Activated T-cell treated with anti-CD3 and anti-CD28 coated beads for 48 hours (primary cell): ENCODE measurements at regions not wholly inside any gene's neighbourhood (a gene's known extent, or its start where the extent isn't known, plus 50 kb on each side); places are given as distances from the start of the nearest gene placed in this dataset.

Source experiments
- DNase-seq: peaks from one replicate; pipeline ENCODE4 v3.0.0-alpha.2; 2020; ENCODE audit warnings: low read depth

DNA sequence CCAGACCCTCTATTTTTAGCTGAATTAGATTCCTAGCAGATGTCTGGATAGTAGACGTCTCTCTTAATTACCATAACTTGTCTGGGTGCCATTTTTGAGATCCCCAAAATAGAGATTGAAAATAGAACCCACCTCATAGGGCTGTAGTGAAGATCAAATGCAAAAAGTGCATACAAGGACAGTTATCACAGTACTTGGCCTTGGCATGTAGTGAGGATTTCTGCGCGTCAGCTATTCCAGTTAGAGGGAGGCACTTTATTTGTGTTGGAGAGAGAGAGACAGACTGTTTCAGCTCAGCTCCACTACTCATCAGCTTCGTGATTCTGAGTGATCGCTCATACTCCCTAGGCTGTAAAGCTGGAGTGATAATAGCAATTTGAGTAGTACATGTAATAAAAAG is 59.6 kb upstream of the CDH13 start:
- no peak for DNase-seq

DNA sequence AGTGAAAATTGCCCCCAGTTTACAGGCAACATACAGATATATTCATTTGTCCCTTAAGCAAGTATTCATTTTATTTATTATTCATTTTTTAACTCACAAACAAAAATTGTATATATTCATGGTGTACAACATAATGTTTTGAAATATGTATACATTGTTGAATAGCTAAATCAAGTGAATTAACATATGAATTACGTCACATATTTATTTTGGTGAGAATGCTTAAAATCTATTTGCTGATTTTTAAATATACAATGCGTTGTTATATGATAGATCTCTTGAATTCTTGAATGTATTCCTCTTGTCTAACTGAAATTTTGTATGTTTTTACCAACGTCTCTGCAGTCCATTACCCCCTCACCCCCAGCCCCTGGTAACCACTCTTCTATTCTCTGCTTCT is 63.4 kb upstream of the CDH13 start:
- DNase-seq: no peak

DNA sequence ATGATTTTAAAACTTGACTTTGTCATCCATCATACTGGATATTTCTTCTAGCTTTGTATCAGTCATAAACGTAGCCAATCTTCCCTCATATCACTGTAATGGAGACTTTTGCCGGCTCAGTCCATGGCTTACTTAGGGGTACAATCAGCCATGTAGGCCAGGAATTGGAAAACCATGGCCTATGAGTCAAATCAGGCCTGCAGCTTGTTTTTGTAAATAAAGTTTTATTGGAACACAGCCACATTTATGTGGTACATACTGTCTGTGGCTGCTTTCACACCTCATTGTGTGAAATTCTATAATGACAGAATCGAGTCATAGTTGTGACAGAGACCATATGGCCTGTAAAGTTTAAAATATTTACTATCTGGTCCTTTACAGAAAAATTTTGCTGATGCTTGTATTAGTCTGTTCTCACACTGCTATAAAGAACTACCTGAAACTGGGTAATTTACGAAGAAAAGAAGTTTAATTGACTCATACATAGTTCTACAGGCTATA is 64.5 kb upstream of the CDH13 start:
- no peak for DNase-seq

DNA sequence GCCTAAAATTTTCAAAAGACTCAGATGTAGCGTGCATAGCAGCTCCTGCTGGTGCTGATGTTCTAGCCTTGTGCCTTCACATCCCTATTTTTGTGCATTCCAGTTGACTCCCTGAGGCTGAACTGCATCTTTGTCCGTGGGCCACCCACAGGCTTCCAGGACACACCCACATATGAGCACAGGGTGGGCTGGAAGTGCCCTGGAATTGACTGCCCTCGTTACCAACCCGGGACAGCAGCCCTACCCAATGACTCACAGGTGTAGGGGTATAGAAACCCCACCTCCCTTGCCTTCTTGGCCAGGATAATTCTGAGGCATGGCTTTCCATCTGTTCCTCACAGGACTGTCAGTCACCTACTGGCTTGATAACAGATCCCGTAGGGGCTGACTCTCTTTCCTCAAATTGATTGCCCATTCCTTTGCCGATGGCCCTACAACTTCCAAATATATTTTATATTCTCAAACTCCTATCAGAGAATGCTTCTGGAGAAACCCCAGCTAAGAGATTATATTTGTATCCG is 65.9 kb upstream of the CDH13 start:
- DNase-seq: no peak

DNA sequence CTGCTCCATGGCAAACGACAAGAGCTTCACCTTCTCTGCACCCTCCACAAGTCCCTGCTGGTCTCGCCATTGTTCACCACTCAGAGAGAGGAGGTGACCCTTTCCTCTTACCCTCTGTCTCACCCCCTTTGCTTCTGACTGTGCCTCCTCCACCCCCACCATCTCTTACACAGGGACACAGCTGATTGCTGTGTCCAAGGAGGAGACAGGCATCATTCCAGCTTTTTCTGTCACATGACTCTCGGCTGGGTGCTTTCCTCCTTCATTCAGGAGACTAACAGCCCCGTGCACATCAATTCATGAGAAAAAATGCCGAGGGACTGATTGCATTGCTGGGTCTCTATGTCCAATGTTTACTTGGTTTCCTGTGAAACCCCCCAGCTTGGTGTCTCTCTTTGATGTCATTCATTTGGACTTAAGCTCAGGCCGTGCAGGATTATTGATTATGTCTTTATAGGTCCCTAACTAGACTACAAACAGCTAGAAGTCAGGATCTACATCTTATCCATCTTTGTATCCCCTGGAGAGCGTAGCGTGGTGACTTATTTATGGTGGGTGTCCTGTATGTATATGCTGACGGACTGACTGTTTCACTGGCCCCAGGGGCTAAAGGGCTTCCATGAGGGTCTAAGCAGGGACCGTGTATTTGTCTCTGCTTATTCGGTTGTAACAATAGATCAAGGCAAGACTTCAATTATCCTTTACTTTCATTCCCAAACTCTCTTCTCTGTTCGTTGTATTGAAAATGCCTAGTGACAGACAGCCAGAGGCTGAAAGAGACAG is 82.2 kb upstream of the CDH13 start:
- no peak for DNase-seq

DNA sequence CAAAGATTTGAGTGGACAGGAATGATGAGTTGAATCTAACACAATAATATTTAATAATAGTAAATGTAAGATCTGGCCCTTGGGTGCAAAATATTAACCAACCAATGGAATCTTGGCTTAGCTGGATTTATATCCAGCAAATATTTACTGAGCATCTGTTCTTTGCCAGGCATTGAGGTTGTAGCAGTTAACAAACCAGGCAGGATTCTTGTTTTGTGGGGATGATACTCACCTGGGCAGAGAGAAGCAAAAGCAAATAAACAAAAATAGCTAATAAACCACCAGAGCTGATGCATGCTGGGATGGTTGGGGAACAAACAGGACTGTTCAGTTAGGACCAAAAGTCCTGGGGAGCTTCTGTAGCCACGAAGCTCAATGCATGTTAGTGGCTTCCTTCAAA is 84.1 kb upstream of the CDH13 start:
- no peak for DNase-seq

DNA sequence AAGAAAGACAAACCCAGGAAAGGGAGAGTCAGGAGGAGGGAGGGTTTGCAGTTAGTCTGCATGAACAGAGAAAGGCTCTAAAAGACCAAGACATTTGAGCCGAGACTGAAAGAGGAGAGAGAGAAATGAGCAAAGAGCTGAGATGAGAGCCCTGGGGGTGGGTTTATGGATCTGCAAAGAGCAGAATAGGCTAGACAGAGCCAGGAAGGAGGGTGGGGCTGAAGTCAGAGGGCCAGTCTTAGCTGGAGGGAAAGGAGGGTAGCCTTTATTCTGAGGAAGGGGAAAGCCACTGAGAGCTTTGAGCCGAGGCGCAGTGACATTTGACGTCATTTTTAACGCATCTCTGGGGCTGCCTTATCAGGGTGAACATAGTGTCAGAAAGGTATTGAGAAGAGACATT is 85.7 kb upstream of the CDH13 start:
- DNase-seq: no peak

DNA sequence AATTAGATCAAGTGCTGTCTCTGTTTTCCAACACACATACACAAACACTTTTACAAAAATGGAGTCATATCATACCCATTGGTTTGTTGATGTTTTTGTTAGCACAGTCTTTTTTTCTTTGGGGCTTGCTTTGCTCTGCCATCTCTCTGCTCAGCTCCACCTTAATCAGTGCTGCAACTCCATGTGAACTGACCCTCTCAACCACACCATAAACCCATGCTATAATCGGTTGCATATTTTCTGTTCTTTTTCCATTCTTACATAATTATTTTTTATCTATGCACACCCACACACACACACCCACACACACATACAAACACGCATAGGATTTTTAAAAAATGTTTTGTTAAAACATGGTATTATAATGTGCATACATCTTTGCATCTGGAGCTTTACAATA is 91.0 kb upstream of the CDH13 start:
- DNase-seq: no peak

DNA sequence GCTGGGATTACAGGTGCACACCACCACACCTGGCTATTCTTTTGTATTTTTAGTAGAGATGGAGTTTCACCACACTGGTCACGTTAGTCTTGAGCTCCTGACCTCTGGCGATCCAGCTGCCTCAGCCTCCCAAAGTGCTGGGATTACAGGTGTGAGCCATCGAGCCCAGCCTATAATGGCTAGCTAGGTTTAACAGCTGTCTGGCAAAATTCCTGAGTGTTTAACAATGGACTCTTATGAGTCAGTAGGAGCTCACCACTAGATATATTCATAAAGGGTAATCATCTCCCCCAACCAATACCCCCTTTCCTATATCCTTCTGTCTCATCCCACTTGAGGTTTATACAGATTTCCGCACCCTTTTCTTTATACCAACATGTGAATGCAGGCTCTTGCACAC is 91.5 kb upstream of the CDH13 start:
- no peak for DNase-seq

DNA sequence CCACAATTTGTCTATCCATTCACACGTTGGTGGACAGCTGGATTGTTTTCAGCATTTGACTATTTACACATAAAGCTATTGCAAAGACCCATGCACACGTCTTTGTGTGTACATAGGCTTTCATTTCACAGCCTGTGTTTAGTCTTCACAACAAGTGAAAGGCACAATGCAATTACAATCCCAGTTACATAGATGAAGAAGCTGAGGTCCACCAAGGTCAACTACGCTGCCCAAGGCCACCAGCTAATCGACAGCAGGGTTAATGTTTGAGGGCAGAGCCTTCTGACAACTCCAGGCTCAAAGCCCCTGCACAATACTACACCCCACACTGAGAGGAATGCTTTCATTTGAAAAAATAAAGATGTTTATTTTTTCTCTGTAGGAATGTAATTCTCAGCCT is 93.6 kb upstream of the CDH13 start:
- DNase-seq: no peak

DNA sequence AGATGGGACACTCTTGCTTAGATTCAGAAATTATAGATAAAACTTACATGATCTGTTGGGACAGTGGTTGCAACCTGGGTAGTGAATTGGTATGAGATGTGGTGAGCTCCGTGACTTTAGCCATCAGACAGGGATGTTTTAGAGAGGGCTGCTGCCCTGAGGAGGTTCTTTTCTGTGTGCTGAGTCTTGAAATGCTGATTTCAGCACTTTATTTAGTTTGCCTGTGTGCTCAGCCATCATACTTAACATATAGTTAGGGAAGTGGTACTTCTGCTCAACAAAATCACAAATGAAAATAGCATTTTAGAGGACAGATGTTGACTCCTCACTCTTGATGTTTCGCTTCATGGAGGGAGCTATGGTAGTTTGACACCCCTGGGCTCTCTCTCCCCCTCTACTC is 95.9 kb upstream of the CDH13 start:
- DNase-seq: no peak

DNA sequence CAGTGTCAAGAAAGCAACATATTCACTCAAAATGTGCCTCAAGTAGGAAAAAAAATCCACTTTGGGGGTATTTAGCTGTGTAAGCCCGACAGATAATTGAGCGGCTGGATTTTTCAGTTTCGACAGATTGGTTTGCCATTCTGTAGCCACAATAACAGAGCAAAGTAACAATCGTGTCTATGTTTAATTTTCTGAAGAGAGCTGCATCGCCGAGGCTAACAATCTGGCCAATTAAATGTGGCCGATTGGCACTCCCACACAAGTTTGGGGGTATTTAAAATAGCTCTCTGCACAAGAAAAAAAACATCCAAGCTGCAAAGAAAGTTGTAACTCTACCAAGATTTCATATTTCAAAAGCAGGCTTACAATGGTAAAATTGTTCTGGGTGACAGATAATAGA is 99.7 kb upstream of the CDH13 start:
- no peak for DNase-seq

DNA sequence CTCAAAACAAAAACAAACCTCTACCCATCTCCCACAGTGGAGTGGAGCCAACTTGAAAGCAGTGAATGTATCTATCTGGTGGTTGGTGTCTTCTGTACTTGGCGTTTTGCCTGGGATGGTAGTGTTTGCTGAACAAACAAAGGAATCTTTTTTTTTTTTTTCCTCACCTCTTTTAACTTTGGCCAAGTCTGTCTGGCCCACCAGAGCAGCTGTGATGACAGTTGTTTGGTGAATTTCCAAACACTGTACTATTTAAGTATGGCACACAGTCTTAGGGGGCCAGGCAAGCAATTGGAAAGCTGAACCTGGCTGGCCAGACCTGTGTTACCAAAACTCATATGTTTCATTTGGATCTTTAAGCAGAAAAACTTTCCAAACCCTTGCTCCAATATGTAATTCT is 101.8 kb upstream of the CDH13 start:
- no peak for DNase-seq

DNA sequence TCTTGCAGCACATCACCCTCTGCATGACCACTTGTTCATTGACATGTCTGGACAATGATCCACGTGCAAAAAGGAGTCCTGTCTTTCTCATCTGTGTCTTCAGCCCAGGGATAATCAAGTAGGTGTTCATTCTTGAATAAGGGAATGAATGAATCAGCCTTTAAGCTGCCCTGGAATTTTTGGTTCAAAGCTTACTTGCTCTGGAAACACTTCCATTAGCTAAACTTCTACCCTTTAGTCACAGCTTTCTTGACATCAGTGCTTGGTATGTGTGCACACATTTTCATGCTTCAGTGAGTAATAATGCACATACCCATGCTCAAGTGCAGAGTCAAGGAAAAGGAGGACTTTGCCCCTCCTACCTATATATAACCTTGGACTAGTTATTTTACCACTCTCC is 103.0 kb upstream of the CDH13 start:
- no peak for DNase-seq

DNA sequence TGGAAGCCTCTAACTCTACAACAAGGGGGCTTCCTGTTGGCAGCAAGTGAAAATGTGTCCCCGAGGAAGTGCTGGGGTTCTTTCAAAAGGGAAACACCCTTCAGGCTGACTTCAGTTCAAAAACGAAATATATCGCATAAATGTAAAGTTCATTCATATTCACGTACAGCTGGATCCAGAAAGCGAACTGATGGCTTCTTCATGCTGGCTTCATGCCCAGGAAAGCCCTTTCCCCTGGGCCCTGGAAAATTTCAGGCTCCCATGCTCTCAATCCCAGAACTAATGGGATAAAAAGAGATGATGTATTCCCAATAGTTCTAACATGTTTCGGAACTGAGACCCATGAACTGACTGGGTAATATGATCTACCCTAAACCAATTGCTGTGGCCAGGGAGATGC is 104.7 kb upstream of the CDH13 start:
- DNase-seq: no peak

DNA sequence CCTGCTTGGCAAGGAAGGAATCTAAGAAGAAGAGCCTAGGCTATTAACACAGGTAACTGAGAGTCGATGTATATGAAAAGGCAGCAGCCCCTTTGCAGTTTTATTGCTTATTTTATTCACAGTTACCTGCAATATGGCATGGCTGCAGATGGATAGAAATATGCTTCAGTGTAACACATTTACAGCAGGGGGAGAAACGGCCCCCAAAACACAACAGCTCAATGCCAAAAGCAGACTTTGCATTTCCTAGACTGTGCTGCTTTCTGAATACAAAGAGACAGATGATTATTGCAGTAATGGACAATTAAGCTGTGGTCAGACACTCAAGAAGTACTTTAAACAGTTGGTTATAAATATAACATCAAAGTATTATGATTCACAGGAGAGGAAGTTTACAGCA is 108.0 kb upstream of the CDH13 start:
- no peak for DNase-seq

DNA sequence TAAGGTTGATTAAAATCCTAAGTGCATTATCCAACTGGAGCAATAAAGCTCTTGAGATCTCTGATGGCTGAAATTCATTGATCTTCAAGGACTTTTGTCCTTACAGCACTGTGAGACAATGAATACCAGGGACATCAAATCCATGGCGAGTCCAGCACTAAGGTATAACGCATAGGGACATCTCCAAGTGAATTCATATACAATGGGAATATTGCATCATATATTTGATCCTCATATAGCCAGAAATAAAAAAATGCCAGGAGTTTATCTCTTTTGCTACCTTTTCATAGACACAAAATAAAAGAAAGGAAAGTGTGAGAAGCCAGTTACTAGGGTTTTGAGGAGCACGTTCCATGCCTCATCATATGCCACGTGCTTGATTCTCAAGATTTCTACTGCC is 112.5 kb upstream of the CDH13 start:
- DNase-seq: no peak

DNA sequence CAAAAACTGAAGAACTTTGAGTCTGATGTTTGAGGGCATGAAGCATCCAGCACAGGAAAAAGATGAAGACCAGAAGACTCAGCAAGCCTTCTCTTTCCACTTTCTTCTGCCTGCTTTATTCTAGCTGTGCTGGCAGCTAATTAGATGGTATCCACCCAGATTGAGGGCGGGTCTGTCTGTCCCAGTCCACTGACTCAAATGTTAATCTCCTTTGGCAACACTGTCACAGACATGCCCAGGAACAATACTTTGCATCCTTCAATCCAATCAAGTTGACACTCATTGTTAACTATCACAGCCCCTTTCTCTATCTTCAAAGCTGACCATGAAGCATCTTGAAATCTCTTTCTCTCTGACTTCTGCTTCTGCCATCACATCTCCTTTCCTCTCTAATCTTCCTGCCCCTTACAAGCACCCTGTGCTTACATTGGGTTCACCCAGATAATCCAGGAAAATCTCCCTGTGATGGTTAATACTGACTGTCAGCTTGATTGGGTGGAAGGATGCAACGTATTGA is 115.9 kb upstream of the CDH13 start:
- DNase-seq: no peak

DNA sequence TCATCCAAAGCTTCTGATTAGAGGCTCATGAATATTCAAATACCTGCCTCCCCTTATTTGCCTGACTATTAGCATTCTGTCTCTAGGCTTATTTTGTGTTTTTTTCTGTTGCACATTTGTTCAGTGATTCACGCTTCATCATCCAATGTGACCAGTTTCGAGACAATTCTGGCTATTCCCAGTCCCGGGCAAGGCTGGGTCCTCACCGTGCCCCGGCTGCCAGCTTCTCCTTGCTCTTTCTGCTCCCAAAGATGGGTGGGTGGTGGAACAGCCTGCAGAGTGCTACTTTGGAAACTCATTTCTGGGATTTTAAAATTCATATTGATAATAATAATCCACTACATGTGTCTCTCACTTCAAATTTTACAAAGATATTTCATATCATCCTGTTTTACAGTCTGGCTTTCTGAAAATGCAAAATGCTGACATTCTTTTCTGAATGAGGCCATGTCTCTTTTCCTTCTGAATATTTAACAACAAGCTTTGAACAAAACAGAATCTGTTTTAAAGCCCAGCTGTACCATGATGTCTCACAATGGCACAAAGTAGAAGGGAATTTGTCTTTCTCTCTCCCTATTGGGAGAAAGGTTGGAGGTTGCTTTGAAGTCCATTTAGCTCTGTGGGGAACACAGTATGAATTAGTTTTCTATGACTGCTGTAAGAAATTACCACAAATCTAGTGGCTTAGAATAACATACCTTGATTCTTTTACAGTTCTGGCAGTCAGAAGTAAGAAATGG is 116.9 kb upstream of the CDH13 start:
- no peak for DNase-seq

DNA sequence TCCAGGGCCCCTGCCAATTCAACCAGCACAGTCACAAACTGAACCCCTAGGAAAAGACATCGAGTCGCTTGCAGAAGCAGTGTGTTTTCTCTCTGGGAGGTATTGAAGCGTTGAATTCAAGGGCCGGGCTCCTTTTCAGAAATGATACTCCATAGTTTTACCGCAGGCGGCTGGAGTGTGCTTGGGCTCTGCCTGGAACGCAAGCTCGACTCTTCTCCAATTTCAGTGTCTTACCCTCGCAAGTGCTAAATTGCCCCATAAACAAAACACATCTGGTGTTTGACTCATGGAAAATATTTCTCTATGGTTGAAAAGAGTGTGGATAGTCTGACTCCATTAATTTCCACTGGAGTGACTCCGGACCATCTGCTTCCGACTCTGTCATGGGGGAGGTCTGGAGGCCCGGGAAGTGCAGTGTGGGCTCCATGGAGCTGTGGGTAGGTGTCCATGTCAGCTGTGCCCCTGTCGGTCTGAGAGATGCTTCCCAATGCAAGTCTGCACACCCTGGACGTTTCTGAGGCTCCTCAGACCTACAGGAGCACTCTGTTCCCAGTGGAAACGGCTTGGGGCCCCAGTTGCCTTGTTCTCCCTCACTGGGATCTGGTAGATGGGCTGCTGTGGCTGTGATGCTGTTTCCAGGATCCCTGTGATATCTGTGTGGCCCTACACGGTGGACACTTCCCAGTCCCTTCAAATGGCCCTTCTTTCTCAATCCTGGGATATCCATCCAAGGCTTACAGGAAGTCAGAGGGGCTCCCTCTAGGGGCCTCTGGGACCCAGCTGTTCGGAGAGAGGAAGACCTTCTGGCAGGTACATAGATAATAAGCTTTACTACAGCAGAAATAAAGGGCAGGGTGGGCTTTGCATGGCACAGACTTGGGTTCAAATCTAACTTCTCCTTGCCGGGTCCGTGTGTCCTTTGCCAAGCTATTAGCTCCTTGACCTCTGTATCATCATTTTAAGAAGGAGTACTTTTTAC is 119.8 kb upstream of the CDH13 start:
- no peak for DNase-seq

DNA sequence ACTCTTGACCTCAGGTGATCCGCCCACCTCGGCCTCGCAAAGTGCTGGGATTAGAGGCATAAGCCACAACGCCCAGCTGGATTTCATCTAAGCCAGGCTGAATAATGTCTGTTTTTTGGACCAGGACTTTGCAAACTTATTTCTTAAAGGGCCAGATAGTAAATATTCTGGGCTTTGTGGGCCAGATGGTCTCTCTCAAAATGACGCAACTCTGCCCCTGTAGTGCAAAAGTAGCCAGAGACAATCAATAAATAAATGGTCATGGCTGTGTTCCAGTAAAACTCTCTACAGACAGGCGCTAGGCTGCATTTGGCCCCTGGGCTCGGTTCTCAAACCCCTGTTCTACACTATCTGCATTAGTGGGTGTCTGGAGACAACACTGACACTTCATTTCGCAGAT is 121.9 kb upstream of the CDH13 start:
- DNase-seq: no peak

DNA sequence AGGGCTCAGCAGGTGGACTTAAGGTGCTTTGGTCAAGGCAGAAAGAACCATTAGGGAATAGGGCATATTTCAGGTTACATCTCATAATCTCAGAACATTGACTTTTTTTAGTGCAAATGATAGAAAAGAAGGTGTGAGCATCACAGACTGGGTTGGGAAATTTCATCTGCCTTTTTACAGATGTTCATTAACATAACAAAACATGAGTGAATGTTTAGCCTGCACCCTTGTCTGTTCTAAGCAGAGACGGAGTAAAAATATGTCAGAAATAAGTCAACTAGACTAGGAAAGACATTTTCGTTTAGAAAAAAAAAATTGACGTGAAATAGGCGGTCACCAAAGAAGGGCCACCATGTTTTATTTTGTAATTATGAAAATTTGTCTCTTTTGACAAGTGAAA is 127.5 kb upstream of the CDH13 start:
- no peak for DNase-seq
